HEK293T (cell line): ENCODE measurements at regions not wholly inside any gene's neighbourhood (a gene's known extent, or its start where the extent isn't known, plus 50 kb on each side); places are given as distances from the start of the nearest gene placed in this dataset.

Experiments used
- ARNT ChIP-seq: fragments of 450-650 bp; IDR thresholded peaks from 2 replicates; pipeline ENCODE4 v1.6.1; 2017; ENCODE audit warnings: mild to moderate bottlenecking
- BHLHE40 ChIP-seq: fragments of 450-650 bp; IDR thresholded peaks from 2 replicates; pipeline ENCODE4 v1.6.1; 2016; ENCODE audit warnings: mild to moderate bottlenecking, moderate library complexity, borderline replicate concordance
- ELF4 ChIP-seq: fragments of 450-650 bp; IDR thresholded peaks from 2 replicates; pipeline ENCODE4 v1.6.1; 2017; ENCODE audit warnings: antibody characterized with exemption
- FOXK2 ChIP-seq: fragments of 450-650 bp; IDR thresholded peaks from 2 replicates; pipeline ENCODE4 v1.6.1; 2016; ENCODE audit warnings: mild to moderate bottlenecking
- FOXM1 ChIP-seq: fragments of 450-650 bp; IDR thresholded peaks from 2 replicates; pipeline ENCODE4 v1.6.1; 2017; ENCODE audit warnings: mild to moderate bottlenecking, borderline replicate concordance
- L3MBTL2 ChIP-seq: fragments of 450-650 bp; conservative IDR thresholded peaks from 2 replicates; pipeline ENCODE4 v1.6.1; 2016; ENCODE audit warnings: mild to moderate bottlenecking
- LEF1 ChIP-seq: fragments of 450-650 bp; IDR thresholded peaks from 2 replicates; pipeline ENCODE4 v1.6.1; 2017; ENCODE audit warnings: mild to moderate bottlenecking, borderline replicate concordance
- NFRKB ChIP-seq: fragments of 450-650 bp; IDR thresholded peaks from 2 replicates; pipeline ENCODE4 v1.6.1; 2016; ENCODE audit warnings: mild to moderate bottlenecking, moderate library complexity
- PKNOX1 ChIP-seq: fragments of 450-650 bp; IDR thresholded peaks from 2 replicates; pipeline ENCODE4 v1.6.1; 2016
- SP1 ChIP-seq: fragments of 450-650 bp; IDR thresholded peaks from 2 replicates; pipeline ENCODE4 v1.6.1; 2017
- SUZ12 ChIP-seq: fragments of 450-650 bp; IDR thresholded peaks from 2 replicates; pipeline ENCODE4 v1.6.1; 2016; ENCODE audit warnings: mild to moderate bottlenecking
- ZNF384 ChIP-seq: fragments of 450-650 bp; IDR thresholded peaks from 2 replicates; pipeline ENCODE4 v1.6.1; 2016

- TF ChIP-seq ZNF384 (no peak), LEF1 (no peak), BHLHE40 (no peak), FOXK2 (no peak), PKNOX1 (no peak), NFRKB (no peak), SUZ12 (no peak), L3MBTL2 (no peak), ARNT (no peak), FOXM1 (no peak), ELF4 (no peak), SP1 (no peak)
These were observed 94.5 kb upstream of the MARCKS start for GRCh38 chr6:113762641-113763040.
